Lower lobe of right lung (tissue), 2 donors: ENCODE measurements at regions not wholly inside any gene's neighbourhood (a gene's known extent, or its start where the extent isn't known, plus 50 kb on each side); places are given as distances from the start of the nearest gene placed in this dataset.

Source experiments
- ATAC-seq, 2 donors: fragments of 200-7000 bp; cut with Tn5 transposase; one replicate each; pipeline ENCODE4 v1.9.1; 2020 to 2022; ENCODE audit warnings: mild to moderate bottlenecking in 2 of 2, moderate library complexity in 2 of 2
- DNase-seq: peaks from one replicate; pipeline ENCODE4 v3.0.0-alpha.2; 2020
- H3K27ac ChIP-seq: fragments of 200-600 bp; one replicate; pipeline ENCODE4 v1.8.0; 2022
- H3K27me3 ChIP-seq: fragments of 200-600 bp; one replicate; pipeline ENCODE4 v1.8.0; 2022; ENCODE audit warnings: low read depth
- H3K36me3 ChIP-seq: fragments of 200-600 bp; one replicate; pipeline ENCODE4 v1.8.0; 2022; ENCODE audit warnings: mild to moderate bottlenecking
- H3K4me1 ChIP-seq: fragments of 200-600 bp; one replicate; pipeline ENCODE4 v1.8.0; 2022
- H3K4me3 ChIP-seq: fragments of 200-600 bp; one replicate; pipeline ENCODE4 v1.8.0; 2022; ENCODE audit warnings: mild to moderate bottlenecking
- H3K9me3 ChIP-seq: fragments of 200-600 bp; one replicate; pipeline ENCODE4 v1.8.0; 2022
- intact Hi-C: fragments of 100-400 bp; cut with DNase I; formaldehyde crosslinking; loops from one replicate; pipeline ENCODE4 v1.11.0; 2022
- TF ChIP-seq, protein P1 (sequence below): fragments of 200-600 bp; IDR thresholded peaks from one replicate; pipeline ENCODE4 v1.8.0; 2022; ENCODE audit warnings: antibody characterized with exemption, mild to moderate bottlenecking
- donor health status: DM: no; HTN: yes; CAD: no; lungs with severe emphysema.

DNA sequence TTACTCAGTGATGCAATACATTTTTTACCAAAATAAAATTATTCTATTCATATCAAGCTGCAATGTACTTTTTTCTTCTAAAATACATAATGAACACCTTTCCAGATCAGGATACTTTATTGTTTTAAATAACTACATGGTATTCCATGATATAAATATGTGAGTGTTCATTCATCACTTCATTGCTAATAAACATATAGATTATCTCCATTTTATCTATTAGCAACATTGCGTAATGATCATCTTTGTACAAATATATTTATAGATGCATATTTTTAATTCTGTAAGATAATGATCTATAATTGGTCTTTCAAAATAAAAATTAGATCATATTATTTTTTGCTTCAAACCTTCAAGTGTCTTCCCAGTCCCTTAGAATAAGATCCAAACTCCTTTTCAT is 156.1 kb upstream of the HHIP start:
- intact Hi-C loops, result no loop called here
- ATAC-seq, result no peak
- no peak overlapping the region for H3K27ac ChIP-seq
- no peaks in the 10 kb centered on the region for H3K36me3 ChIP-seq
- H3K4me1 ChIP-seq, result no peaks in the 10 kb centered on the region
- no peak overlapping the region for H3K4me3 ChIP-seq
- TF ChIP-seq, protein P1, sequence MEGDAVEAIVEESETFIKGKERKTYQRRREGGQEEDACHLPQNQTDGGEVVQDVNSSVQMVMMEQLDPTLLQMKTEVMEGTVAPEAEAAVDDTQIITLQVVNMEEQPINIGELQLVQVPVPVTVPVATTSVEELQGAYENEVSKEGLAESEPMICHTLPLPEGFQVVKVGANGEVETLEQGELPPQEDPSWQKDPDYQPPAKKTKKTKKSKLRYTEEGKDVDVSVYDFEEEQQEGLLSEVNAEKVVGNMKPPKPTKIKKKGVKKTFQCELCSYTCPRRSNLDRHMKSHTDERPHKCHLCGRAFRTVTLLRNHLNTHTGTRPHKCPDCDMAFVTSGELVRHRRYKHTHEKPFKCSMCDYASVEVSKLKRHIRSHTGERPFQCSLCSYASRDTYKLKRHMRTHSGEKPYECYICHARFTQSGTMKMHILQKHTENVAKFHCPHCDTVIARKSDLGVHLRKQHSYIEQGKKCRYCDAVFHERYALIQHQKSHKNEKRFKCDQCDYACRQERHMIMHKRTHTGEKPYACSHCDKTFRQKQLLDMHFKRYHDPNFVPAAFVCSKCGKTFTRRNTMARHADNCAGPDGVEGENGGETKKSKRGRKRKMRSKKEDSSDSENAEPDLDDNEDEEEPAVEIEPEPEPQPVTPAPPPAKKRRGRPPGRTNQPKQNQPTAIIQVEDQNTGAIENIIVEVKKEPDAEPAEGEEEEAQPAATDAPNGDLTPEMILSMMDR, result no peak
- H3K27me3 ChIP-seq, result no peaks in the 10 kb centered on the region
- no peak for DNase-seq
- H3K9me3 ChIP-seq, result no peaks in the 10 kb centered on the region

GRCh38 chr4:144494280-144494679 is 151.7 kb upstream of the HHIP start:
- TF ChIP-seq, protein P1, result no peak
- no peaks in the 10 kb centered on the region for H3K9me3 ChIP-seq
- H3K27ac ChIP-seq, result no peak overlapping the region
- no peaks in the 10 kb centered on the region for H3K4me1 ChIP-seq
- intact Hi-C loops, result no loop called here
- H3K36me3 ChIP-seq, result no peaks in the 10 kb centered on the region
- no peak for DNase-seq
- H3K27me3 ChIP-seq, result no peaks in the 10 kb centered on the region
- ATAC-seq, result peak; percentile 51 to 61
- no peak overlapping the region for H3K4me3 ChIP-seq

GRCh38 chr4:144495944-144496343 is 150.0 kb upstream of the HHIP start:
- DNase-seq (no peak), ATAC-seq (no peak)
- H3K4me1 ChIP-seq, result no peaks in the 10 kb centered on the region
- TF ChIP-seq, protein P1, result no peak
- H3K4me3 ChIP-seq, result no peak overlapping the region
- no peaks in the 10 kb centered on the region for H3K9me3 ChIP-seq
- no peak overlapping the region for H3K27ac ChIP-seq
- no peaks in the 10 kb centered on the region for H3K36me3 ChIP-seq
- intact Hi-C loops, result no loop called here
- H3K27me3 ChIP-seq, result no peaks in the 10 kb centered on the region

DNA sequence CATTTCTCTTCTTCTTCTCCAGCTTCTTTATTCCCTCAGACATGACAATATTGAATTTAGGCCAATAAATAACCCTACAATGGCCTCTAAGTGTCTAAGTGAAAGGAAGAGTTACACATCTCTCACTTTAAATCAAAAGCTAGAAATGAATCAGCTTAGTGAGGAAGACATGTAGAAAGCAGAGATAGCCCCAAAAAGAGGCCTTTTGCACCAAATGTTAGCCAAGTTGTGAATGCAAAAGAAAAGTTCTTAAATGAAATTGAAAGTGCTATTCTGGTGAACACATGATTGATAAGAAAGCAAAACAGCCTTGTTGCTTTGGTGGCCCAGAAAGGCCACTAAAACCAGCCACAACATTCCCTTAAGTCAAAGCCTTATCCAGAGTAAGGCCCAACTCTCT is 146.2 kb upstream of the HHIP start:
- TF ChIP-seq, protein P1, result no peak
- no peak for DNase-seq
- intact Hi-C loops, result no loop called here
- H3K27me3 ChIP-seq, result no peaks in the 10 kb centered on the region
- H3K36me3 ChIP-seq, result no peaks in the 10 kb centered on the region
- no peak for ATAC-seq
- H3K4me1 ChIP-seq, result no peaks in the 10 kb centered on the region
- no peak overlapping the region for H3K4me3 ChIP-seq
- H3K27ac ChIP-seq, result no peak overlapping the region
- no peaks in the 10 kb centered on the region for H3K9me3 ChIP-seq

DNA sequence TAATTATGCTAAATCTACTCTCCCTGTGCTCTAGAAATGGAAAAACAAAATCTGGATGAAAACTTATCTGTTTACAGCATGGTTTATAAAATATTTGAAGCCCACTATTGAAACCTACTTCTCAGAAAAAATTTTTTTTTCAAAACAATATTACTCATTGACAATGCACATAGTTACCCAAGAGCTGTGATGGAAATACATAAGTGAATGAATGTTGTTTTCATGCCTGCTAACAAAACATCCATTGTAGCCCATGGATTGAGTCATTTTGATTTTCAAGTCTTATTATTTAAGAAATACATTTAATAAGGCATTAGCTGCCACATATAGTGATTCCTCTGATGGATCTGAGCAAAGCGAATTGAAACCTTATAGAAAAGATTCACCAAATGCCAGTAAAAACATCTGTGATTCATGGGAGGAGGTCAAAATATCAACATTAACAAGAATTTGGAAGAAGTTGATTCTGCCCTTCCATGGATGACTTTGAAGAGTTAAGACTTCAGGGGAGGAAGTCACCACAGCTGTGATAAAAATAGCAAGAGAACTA is 144.7 kb upstream of the HHIP start:
- intact Hi-C loops, result no loop called here
- Histone ChIP-seq H3K27me3 (no peaks in the 10 kb centered on the region), H3K36me3 (no peaks in the 10 kb centered on the region), H3K4me1 (no peaks in the 10 kb centered on the region), H3K9me3 (no peaks in the 10 kb centered on the region), H3K4me3 (no peak overlapping the region), H3K27ac (no peak overlapping the region)
- ATAC-seq (no peak), DNase-seq (no peak)
- TF ChIP-seq, protein P1, result no peak

DNA sequence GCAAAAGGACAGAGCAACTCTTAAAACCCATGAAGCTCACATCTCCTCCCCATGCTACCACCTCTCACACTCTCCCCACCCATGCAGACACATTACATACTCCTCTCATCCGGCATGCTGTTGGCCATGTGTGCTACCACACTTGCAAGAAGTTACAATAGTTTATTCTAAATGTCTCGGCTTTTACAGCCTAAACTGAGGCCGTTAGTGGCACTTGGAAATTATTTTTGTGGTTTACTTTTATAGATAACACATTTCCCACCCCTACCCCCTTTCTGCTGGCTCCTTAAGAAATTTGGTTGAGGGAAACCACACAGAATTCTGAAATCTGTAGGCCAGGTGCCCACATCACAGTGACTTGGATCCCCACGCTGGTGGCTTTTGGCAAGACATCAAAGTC is 141.1 kb upstream of the HHIP start:
- intact Hi-C loops, result no loop called here
- Histone ChIP-seq H3K36me3 (no peaks in the 10 kb centered on the region), H3K4me3 (no peak overlapping the region), H3K27me3 (no peaks in the 10 kb centered on the region), H3K27ac (no peak overlapping the region), H3K9me3 (no peaks in the 10 kb centered on the region), H3K4me1 (no peaks in the 10 kb centered on the region)
- no peak for ATAC-seq
- DNase-seq, result no peak
- TF ChIP-seq, protein P1, result no peak
